Inflammatory macrophage treated with lipopolysaccharide for 4 hours (primary cell): ENCODE measurements at regions not wholly inside any gene's neighbourhood (a gene's known extent, or its start where the extent isn't known, plus 50 kb on each side); places are given as distances from the start of the nearest gene placed in this dataset.
"Not testable (repeated sequence)": the region's sequence is repeated elsewhere in the genome, so short reads cannot be mapped to it uniquely, and the experiment has no call there.

Experiments
- DNase-seq: peaks from one replicate; pipeline ENCODE4 v3.0.0-alpha.2; 2020

- no peak for DNase-seq
Measured at GRCh38 chr2:8500124-8501054, 181.5 kb upstream of the ID2 start.

DNA sequence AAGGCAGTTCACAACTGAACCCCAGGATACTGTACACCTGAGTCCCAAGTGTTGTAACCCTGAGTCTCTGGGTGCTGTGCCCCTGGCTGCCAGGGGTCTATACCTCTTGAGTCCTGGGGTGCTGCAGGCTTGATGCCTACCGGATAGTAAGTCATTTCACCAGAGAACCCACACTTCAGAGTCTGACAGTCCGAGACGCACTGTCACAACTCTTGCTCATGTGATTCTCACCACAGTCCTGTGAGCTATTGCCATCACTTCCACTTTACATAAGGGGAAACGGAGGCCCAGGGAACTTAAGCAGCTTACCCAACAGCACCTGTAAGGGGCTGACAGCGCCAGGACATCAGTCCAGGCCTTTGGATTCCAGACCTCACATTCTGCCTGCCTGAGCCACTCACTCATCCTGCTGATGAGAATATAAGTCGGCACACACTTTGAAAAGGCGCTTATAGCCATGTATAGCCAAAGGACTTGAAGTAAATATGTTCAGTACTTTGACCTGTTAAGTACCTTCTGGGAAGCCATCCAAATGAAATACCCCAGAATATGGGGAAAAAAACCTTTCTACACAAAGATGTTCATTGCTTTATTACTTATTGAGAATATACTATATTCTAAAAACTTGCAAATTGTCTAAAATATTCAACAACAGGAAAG lies 180.7 kb upstream of the ID2 start:
- DNase-seq, result peak; percentile 70

DNA sequence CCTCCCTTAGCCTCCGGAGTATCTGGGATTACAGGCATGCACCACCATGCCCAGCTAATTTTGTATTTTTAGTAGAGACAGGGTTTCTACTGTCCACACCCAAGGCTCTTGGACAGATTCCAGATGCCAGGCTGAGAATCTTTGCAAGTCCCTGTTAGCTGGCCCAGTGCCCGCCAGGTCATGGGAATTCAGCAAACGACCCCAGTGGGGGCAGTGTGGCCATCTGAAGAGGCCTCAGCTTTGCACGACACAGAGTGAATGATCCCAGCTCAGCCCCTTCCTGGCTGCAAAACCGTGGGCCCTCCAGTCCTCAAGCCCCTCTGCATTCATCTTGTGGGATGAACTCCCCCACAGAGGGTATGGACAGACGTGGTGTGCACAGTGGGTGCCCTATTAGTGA lies 179.5 kb upstream of the ID2 start:
- no peak for DNase-seq

DNA sequence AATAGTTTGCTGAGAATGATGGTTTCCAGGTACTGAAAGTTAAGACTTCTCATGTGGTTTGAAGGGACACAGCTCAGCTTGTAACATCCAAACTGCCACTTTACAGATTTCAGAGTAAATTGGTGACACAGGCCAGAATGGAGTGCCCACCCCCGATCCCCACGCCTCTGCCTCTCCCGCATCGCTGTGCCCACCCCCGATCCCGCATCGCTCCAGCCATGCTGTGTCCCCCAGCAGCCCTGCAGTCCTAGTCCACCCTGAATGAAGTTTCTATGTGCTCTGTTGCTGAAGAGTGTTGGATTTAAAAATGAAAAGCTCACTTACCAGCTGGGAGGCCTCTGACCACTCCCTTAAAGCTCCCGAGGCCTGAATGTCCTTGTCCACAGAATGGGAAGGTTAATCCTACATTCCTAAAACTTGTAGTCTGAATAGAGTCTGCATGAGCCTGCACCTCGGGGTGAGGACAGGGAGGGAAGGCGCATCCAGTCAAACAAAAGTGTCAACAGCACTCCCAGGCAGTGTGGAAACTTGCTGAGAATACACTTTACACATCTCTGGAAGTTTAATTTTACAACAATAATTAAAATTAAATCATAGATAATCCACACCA lies 176.4 kb upstream of the ID2 start:
- DNase-seq, result no peak

- no peak for DNase-seq
Measured at GRCh38 chr2:8506746-8507145, 175.1 kb upstream of the ID2 start.

GRCh38 chr2:8508766-8509165 lies 173.1 kb upstream of the ID2 start:
- DNase-seq, result no peak

GRCh38 chr2:8509621-8510020 lies 172.2 kb upstream of the ID2 start:
- peak; percentile 32 for DNase-seq

GRCh38 chr2:8510055-8510454 lies 171.8 kb upstream of the ID2 start:
- not testable (repeated sequence) for DNase-seq

GRCh38 chr2:8510519-8510918 lies 171.3 kb upstream of the ID2 start:
- DNase-seq, result no peak

- DNase-seq, result peak; percentile 77
Measured at GRCh38 chr2:8511868-8512612, 169.8 kb upstream of the ID2 start.

GRCh38 chr2:8513601-8514273 lies 168.1 kb upstream of the ID2 start:
- DNase-seq, result no peak

DNA sequence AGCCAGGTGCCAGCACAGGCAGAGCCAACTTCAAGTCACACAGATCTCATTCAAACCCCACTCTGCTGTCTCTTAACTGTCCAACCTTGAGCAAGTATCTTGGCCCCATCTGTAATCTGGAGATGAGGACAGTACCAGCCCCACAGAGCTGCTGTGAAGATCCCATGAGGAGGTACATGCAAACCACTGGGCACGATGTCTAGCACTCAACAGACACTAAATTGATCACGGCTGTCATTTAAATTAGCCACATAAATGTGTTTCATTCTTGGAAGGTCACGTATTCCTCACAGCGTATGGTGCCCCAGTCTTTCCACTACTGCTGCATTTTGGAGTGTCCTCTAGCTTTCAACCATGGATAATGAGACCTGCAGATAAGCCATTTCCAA lies 167.6 kb upstream of the ID2 start:
- no peak for DNase-seq

GRCh38 chr2:8514796-8515758 lies 166.8 kb upstream of the ID2 start:
- peak; percentile 93 for DNase-seq

GRCh38 chr2:8515864-8516533 lies 165.9 kb upstream of the ID2 start:
- no peak for DNase-seq

GRCh38 chr2:8517850-8518498 lies 163.9 kb upstream of the ID2 start:
- no peak for DNase-seq

DNA sequence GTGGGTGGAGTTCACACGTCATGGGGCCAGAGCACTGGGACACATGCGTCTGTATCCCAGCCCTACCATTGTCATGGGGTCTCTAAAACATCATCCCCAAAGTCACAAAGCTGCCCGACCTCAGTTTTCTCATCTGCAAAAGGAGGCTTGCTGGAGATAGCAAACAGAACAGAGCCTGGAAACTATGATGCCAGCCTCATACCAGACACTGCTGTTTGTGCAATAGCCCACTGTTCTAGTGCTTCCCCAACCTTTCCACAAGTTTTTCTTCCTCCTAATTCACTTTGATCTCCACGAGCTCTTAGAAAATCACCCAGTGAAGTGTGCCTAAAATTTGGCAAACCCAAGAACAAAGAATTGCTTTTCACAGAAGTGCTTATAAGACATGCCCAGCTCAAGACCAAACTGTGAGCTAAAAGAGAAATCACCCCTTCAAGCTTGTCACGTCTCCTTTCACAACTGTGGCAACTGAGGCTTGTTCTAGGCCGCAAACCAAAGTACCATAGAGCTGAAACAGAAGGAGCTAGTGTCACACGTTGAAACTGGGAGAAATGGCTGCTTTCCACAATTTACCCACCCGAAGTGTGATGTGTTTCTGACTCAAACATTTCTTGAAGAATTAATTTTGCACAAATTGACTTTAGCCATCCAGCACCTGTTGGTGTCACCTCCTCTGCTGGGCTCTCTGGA lies 162.7 kb upstream of the ID2 start:
- peak; percentile 80 for DNase-seq

DNA sequence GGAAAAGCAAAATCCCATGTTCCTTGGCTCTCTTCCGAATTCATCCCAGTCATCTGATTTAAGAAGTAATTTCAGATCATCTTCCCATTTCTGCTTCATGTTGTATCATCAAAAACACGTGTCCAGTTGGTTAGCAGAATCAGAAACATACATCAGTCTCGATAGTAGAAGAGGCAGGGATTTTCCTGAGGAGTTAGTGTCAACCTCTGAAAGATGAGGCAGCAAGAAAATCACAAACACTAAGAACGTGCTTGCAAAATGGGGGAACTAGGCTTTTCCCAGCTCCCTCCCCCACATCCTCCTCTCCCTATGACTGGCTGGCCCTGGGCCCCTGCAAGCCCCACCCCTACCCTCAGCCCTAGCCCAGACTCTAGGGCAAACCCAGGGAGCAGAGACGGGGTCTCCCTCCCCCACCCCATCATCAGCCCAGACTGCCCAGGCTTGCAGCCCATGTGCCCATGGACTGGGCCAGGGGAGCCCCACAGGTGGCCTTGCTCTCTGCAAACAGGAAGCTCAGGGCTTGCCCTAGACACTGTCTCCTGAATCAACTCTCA lies 161.0 kb upstream of the ID2 start:
- DNase-seq, result peak; percentile 94

- no peak for DNase-seq
Measured at GRCh38 chr2:8522687-8523086, 159.2 kb upstream of the ID2 start.

GRCh38 chr2:8524388-8524787 lies 157.5 kb upstream of the ID2 start:
- no peak for DNase-seq
